ENCODE measurements at regions not wholly inside any gene's neighbourhood (a gene's known extent, or its start where the extent isn't known, plus 50 kb on each side); places are given as distances from the start of the nearest gene placed in this dataset.

DNA sequence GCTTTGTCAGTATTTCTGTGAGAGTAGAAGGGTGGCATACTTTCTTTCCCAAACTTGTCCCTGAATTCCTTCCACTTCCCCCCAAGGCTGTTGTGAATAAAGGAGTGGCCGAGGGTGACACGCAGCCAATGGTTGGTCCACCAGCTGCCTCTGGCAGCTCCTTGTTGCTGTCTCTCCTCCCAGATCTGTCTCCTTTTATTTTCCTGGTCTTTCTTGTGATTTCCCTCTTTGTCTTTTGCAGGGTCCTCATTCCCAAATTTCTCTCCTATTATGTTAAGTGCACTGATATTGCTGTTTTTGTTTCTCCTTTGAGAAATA, 137.5 kb upstream of the HMHB1 start:
- TF ChIP-seq ZNF274 (IDR thresholded peaks at IDR 0.05; ENCODE audit: low read depth, low read length): no peak

DNA sequence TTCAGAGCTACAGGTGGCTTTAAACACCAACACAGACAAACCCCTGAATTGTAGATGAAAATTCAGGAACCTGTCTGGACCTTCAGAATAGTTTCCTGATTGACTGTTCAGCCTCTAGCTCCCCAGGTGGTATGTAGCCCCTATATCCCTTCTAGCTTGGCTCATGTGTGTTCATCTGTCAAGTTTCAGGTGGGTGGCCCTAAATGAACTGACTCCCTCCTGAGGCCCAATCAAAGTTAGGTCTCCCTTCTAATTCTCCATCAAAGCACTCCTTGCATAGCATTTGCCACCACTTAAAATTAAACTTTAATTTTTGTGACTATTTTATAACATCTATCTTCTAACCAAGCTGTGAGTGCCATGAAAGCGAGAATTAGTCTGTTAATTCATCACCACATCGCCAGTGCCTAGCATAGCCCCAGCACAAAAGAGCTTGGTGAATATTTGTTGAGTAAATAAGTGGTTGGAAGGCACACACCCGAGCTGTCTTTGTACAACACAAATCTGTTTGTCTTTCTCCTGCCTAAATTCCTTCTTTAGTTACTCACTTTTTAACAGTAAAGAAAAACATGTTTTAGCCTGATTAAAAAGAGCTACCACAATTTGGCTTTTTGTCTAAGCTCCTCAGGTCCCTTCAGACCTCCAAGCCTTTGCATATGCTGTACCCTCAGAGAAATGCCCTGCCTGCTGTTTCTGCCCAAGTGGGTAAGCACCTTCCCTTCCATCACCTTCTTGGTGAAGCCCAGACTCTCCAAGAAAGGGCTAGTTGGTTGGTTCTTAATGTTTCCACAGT, 138.1 kb upstream of the HMHB1 start:
- no peak overlapping the region for H3K4me3 ChIP-seq (ENCODE audit: low read length)
- TF ChIP-seq ZNF274 (IDR thresholded peaks at IDR 0.05; ENCODE audit: low read depth, low read length): no peak

More for the DNA sequence above, 137.5 kb upstream of the HMHB1 start:
- no peak overlapping the region for H3K4me3 ChIP-seq (ENCODE audit: low read length)

DNA sequence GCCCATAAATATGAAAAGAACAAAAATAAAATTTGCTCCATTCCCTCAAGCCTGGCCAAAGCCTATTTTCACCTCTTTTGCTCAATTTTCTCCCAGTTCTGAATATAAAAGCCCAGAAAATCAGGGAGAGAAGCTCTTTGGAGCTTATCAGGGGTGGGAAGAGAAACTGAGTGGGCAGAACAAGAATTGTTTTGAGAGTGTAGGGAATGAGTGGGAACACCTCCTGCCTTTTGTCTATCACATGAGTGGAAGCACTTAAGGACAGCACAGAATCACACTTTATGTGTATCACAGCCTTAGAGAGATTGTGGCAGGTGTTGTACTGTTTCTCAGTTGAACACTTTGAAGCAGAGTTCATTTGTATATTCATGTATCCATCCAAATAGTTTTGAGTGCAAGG, 139.2 kb upstream of the HMHB1 start:
- no peak overlapping the region for H3K4me3 ChIP-seq (ENCODE audit: low read length)
- TF ChIP-seq ZNF274 (IDR thresholded peaks at IDR 0.05; ENCODE audit: low read depth, low read length): no peak

DNA sequence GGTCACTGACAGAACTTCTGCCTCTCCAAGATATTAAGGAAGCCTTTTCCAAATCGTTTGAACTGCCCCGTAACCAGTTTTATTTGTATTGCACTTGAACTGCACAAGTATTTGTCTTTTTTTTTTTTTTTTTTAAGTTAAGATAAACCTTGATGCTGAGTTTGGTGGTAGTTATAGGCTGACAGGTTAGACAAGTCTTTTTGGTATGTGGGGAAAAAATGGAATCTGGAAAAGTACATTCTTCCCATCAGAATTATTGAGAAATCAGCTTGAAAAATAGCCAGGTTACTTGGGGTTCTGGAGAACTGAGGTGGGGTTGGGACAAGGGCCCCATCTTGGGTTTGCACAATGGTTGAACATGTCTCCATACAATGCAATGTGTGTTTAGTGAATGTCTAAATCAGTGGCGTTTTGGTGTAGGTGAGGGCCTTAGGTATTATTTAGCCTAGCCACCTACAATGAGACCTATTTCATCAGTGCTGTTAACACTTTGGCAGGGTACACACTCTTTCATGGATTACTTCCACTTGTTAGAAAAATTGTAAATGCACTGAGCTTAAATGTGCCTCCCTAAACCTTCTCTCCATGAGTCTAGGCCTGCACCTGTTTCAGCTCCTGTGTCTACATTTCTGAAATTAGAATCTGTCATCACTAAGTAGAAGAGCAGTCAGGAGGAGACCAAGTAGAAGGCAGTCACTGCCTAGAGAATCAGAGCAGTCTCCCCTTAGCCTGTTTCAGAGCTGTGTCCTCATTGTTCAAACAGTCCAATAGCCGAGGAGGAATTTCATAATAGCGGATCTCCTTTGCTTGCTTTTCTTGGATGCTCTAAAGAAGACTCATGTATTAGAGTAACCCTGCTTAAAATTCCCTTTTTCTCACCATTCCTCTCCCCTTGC, 140.0 kb upstream of the HMHB1 start:
- H3K4me3 ChIP-seq (ENCODE audit: low read length): no peak overlapping the region
- TF ChIP-seq ZNF274 (IDR thresholded peaks at IDR 0.05; ENCODE audit: low read depth, low read length): no peak

DNA sequence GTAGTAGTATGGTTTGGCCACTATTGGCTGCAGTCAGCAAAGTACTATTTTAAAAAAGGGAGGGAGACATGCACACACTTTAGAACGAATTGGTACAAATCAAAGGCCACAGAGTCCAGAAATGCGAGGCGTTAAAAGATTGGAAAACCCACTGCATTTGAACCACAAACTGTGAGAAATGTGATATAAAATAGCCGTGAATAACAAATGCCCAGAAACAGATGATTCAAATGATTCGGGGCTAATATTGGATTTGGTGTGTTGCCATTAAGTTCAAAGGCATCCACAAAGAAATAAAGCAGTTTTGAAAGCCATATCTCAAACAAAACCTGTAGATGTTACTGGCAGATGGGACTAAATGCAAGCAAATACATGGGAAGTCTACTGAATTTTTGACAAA, 140.9 kb upstream of the HMHB1 start:
- H3K4me3 ChIP-seq (ENCODE audit: low read length): no peak overlapping the region
- TF ChIP-seq ZNF274 (IDR thresholded peaks at IDR 0.05; ENCODE audit: low read depth, low read length): no peak

DNA sequence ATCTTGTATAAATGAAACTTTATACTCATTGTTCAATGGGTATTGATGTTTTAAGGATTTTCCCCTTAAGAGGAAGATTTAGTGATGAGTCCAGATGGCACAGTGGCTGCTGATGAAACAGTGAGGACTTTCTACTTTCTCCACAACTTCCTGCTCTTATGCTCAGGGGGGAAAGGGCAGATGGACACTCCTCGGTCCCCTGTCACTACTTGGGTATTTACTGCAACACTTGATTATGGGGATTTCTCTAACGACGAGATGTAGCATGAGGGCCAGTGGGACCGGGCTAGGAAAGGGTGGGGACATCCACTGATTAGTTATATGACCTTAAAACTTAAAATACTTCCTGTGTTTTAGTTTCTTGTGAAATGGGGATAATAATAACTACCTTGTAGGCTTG, 146.1 kb upstream of the HMHB1 start:
- H3K4me3 ChIP-seq (ENCODE audit: low read length): no peak overlapping the region
- no peak for TF ChIP-seq ZNF274 (IDR thresholded peaks at IDR 0.05; ENCODE audit: low read depth, low read length)

DNA sequence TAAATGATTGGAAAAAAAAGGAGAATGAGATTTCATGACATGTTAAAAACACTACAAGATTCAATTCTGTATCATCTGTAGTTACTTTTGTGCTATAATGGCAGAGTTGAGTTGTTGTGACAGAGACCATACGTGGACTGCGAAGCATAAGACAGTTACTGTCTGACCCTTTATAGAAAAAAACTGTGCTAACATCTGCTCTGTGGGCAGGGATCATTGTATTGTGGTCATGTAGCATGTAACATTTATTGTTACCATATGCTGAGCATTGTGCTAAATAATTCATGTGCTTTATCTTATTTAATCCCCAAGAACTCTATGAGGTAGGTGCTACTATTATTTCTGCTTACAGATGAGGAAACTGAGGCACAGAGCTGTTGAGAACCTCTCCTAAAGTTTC, 147.3 kb upstream of the HMHB1 start:
- no peak overlapping the region for H3K4me3 ChIP-seq (ENCODE audit: low read length)
- no peak for TF ChIP-seq ZNF274 (IDR thresholded peaks at IDR 0.05; ENCODE audit: low read depth, low read length)

DNA sequence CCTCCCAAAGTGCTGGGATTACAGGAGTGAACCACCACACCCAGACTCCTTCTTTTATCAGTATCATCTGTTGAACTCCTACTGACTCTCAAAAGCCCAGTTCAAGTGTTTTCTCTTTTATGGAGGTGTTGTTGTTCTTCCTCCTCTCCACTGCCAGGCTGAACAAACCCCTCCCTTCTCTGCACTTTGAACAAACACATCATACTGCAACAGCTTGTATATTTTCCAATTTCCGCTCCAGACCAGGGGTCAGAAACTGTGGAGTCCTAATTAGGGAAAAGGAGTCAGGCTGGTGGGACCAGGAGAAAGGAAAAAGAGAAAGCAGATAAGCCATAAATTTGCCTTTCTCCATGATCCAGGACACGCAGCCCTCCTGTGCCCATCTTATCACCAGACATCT, 148.1 kb upstream of the HMHB1 start:
- no peak overlapping the region for H3K4me3 ChIP-seq (ENCODE audit: low read length)
- no peak for TF ChIP-seq ZNF274 (IDR thresholded peaks at IDR 0.05; ENCODE audit: low read depth, low read length)

DNA sequence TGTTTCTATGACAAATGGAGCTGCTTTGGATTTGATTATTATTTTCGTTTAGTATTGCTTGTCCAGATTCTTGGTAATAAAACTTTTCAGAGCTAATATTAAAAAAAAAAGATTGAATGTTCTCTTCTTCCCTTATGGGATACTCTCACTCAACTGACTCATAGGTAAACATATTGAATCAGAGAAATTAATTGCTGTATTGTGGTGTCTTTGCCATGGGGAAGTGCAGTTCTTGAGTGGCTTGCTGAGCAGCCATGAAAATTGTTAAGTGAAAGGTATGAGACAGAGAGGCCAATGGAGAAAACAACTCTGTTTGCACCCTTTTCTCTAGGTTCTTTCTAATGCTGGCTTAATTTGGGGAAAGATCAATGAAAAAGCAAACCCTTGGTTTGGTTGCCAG, 149.9 kb upstream of the HMHB1 start:
- no peak for TF ChIP-seq ZNF274 (IDR thresholded peaks at IDR 0.05; ENCODE audit: low read depth, low read length)
- H3K4me3 ChIP-seq (ENCODE audit: low read length): no peak overlapping the region

DNA sequence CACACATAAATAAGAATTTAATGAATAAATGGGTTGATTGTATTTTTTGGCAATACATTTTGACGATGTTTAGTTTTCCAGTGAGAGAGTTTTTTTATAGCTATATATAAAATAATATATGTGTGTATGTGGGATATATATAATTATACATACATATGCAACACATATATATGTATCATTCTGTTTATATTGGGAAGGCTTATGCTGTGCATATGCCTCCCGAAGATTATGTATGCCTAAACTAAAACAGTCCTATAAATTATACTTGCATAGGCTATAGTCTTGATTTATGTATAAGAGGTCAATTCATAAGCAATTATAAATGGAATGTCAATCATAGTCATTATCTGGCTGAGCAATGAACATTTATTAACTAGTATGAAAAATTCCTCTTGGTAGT, 151.3 kb upstream of the HMHB1 start:
- TF ChIP-seq ZNF274 (IDR thresholded peaks at IDR 0.05; ENCODE audit: low read depth, low read length): no peak

DNA sequence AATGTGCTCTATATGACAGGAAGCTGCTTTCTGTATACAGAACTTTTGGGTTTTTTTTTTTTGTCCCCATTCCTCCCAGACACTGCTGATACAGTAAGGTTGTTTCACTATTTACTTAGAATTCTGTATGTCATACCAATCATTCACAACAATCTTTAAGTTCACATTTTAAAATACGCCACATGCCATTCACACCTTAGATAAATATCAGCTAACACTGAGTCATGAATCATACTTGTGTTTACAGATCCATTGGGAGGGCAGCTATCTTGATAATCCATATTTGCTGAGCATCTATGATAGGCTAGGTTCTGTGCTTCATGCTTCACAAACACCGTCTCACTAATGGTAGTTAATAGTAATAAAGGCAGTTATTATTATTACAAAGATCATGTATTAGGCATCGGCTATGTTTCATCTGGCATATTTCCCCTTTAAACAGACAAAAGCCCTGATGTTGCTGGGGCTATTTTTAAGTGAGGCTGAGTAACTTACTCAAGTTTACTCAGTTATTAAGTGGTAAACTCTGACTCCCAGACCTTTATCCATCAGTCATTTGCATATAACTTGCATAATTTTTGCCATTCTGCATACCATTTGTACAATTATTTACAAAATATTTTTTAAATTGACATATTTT, 152.2 kb upstream of the HMHB1 start:
- H3K4me3 ChIP-seq (ENCODE audit: low read length): no peak overlapping the region
- no peak for TF ChIP-seq ZNF274 (IDR thresholded peaks at IDR 0.05; ENCODE audit: low read depth, low read length)

More for the DNA sequence above, 151.3 kb upstream of the HMHB1 start:
- H3K4me3 ChIP-seq (ENCODE audit: low read length): no peak overlapping the region

DNA sequence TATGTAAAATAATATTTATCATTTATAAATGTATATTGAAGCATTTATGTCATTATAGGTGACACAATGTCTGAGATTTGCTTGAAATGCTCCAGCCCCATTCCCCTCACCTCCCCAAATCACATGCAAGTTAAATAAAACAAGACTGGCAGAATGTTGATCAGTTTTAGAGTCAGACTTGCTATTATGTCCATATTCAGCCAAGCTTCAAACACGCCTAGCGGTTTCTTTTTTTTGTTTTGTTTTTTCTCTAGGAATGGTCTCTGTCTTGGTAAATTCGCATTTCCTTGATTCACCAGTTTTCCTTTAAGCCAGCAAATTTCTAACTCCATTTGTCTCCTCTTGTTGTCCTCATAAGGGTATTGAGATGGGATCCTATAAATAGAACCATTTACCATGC, 153.0 kb upstream of the HMHB1 start:
- no peak for TF ChIP-seq ZNF274 (IDR thresholded peaks at IDR 0.05; ENCODE audit: low read depth, low read length)

DNA sequence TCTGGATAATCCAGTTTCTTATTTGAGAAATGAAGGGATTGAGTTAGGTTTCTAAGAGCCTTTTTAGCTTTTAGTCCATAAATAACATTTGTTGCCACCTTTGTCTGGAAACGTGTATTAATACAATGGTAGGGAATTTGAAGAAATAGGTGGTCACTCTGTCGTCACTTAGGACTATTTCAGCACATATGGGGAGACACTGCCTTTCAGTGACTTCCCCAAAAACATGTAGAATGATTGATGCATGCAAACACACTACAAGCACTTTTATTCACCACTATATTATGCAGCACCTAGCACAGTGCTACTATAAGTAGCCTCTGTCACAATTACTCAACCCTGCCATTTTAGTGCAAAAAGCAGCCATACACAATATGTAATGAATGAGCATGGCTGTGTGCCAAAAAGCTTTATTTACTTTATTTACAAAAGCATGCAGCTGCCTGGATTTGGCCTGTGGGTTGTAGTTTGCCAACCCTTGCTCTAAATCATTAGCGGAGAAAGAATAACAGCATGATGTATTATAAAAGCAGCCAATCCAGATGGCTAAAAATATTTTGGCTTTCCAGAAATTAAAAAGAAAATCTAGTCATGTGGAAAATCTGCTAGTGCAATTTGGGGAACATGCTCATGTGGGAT, 154.2 kb upstream of the HMHB1 start:
- no peak for TF ChIP-seq ZNF274 (IDR thresholded peaks at IDR 0.05; ENCODE audit: low read depth, low read length)
- H3K4me3 ChIP-seq (ENCODE audit: low read length): no peak overlapping the region

More for the DNA sequence above, 153.0 kb upstream of the HMHB1 start:
- H3K4me3 ChIP-seq (ENCODE audit: low read length): no peak overlapping the region

DNA sequence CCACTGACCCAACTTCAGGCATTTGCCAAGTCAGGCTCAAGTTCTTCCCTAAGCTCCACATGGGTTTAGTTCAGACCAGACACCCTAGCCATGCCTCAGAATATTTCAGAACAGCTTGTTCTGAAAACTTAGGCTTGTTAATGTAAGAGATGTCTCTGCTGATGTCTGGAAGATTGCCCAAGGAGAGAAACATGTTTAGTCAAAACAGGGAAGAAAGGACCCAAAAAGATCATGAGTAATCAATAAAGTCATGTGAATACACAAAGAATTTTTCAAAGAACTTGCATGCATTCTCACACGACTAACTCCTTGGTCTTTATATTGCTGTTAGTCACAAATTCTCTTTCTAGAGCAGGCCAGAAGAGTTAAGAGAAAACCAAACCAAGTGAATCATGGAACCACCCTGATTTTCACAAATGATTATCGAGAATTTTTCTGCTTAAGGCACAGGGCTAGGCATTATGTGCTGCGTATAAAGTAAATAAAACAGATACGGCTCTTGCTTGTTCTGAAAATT, 158.1 kb upstream of the HMHB1 start:
- no peak for TF ChIP-seq ZNF274 (IDR thresholded peaks at IDR 0.05; ENCODE audit: low read depth, low read length)
- H3K4me3 ChIP-seq (ENCODE audit: low read length): no peak overlapping the region

All from GM08714 (cell line).